Endothelial cell (in vitro differentiated cells): ENCODE measurements at regions not wholly inside any gene's neighbourhood (a gene's known extent, or its start where the extent isn't known, plus 50 kb on each side); places are given as distances from the start of the nearest gene placed in this dataset.

Experiments used
- DNase-seq: peaks from one replicate; pipeline ENCODE4 v3.0.0; 2021; ENCODE audit warnings: low spot score
- H3K27ac Mint-ChIP-seq: one replicate; pipeline ENCODE4 v1.8.0; 2021; ENCODE audit warnings: mixed read lengths, inconsistent platforms; ENCODE audit not compliant: unreplicated experiment
- H3K27me3 Mint-ChIP-seq: one replicate; pipeline ENCODE4 v1.8.0; 2021; ENCODE audit warnings: mild to moderate bottlenecking, moderate library complexity, mixed read lengths, inconsistent platforms; ENCODE audit not compliant: unreplicated experiment
- H3K36me3 Mint-ChIP-seq: one replicate; pipeline ENCODE4 v1.8.0; 2021; ENCODE audit warnings: mild to moderate bottlenecking, low read depth, mixed read lengths, inconsistent platforms; ENCODE audit not compliant: unreplicated experiment
- H3K4me1 Mint-ChIP-seq: one replicate; pipeline ENCODE4 v1.8.0; 2021; ENCODE audit warnings: mild to moderate bottlenecking, mixed read lengths, inconsistent platforms; ENCODE audit not compliant: unreplicated experiment
- H3K4me3 Mint-ChIP-seq: one replicate; pipeline ENCODE4 v1.8.0; 2021; ENCODE audit warnings: mild to moderate bottlenecking, mixed read lengths, inconsistent platforms; ENCODE audit not compliant: unreplicated experiment
- H3K9me3 Mint-ChIP-seq: one replicate; pipeline ENCODE4 v1.8.0; 2021; ENCODE audit warnings: mixed read lengths, inconsistent platforms; ENCODE audit not compliant: unreplicated experiment
- TF ChIP-seq, protein P1 (sequence below): fragments of 200-600 bp; sonication (generic); IDR thresholded peaks from one replicate; pipeline ENCODE4 v1.5.0; 2021; ENCODE audit warnings: antibody characterized with exemption; ENCODE audit not compliant: unreplicated experiment

DNA sequence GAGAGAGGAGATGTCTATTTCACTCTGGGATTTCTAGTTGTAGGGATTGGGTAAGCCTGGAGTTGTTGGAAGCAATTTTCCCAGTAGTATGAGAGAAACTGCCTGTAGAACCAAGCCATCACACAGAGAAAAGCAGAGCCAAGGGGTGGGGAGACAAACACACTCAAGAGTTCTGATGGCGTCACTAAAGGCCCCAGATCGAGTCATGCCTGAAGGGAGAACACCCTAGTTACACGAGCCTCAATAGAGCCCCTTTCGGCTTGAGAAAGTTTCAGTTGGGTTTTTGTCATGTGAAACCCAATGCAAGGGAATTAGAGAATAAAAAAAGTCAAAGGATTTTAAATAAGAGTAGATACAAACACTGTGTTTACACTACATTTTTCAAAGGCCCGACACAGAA lies 66.1 kb upstream of the PFN2 start:
- Mint-ChIP-seq H3K27ac (no peak overlapping the region), H3K4me1 (no peaks in the 10 kb centered on the region), H3K27me3 (peaks cover 2% of the 10 kb centered on the region), H3K36me3 (no peaks in the 10 kb centered on the region), H3K4me3 (no peak overlapping the region), H3K9me3 (no peaks in the 10 kb centered on the region)
- DNase-seq, result no peak
- TF ChIP-seq, protein P1, sequence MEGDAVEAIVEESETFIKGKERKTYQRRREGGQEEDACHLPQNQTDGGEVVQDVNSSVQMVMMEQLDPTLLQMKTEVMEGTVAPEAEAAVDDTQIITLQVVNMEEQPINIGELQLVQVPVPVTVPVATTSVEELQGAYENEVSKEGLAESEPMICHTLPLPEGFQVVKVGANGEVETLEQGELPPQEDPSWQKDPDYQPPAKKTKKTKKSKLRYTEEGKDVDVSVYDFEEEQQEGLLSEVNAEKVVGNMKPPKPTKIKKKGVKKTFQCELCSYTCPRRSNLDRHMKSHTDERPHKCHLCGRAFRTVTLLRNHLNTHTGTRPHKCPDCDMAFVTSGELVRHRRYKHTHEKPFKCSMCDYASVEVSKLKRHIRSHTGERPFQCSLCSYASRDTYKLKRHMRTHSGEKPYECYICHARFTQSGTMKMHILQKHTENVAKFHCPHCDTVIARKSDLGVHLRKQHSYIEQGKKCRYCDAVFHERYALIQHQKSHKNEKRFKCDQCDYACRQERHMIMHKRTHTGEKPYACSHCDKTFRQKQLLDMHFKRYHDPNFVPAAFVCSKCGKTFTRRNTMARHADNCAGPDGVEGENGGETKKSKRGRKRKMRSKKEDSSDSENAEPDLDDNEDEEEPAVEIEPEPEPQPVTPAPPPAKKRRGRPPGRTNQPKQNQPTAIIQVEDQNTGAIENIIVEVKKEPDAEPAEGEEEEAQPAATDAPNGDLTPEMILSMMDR, result no peak

GRCh38 chr3:150035910-150036612 lies 65.4 kb upstream of the PFN2 start:
- H3K9me3 Mint-ChIP-seq, result no peaks in the 10 kb centered on the region
- H3K27ac Mint-ChIP-seq, result no peak overlapping the region
- H3K27me3 Mint-ChIP-seq, result peaks cover 2% of the 10 kb centered on the region
- no peak overlapping the region for H3K4me3 Mint-ChIP-seq
- DNase-seq, result no peak
- TF ChIP-seq, protein P1, result no peak
- no peaks in the 10 kb centered on the region for H3K4me1 Mint-ChIP-seq
- H3K36me3 Mint-ChIP-seq, result no peaks in the 10 kb centered on the region

DNA sequence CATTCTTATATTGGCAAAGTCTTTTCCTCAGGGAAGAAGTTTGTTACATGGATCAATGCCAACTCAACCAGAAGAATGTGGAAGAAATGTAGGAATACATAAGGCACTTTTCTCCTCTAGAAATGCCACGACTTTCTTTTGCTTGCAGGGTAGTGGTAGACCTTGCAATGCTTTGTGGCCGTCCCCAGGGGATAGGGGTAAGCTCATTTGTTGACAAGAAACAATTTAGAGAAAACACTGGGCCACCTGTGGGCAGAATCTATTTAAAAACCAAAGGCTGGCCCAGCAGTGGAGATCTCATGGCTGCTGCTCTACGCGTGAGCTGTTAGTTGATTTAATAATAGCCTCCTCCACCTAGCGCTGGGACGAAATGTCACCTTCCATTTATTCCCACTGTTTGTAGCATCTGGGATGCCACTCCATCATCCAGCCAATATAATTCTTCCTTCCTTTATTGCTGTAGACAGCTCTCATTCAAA lies 64.6 kb upstream of the PFN2 start:
- no peaks in the 10 kb centered on the region for H3K36me3 Mint-ChIP-seq
- no peaks in the 10 kb centered on the region for H3K9me3 Mint-ChIP-seq
- no peaks in the 10 kb centered on the region for H3K4me1 Mint-ChIP-seq
- no peak overlapping the region for H3K4me3 Mint-ChIP-seq
- DNase-seq, result no peak
- no peak overlapping the region for H3K27ac Mint-ChIP-seq
- TF ChIP-seq, protein P1, result no peak
- H3K27me3 Mint-ChIP-seq, result peaks cover 2% of the 10 kb centered on the region

GRCh38 chr3:150033721-150034120 lies 63.0 kb upstream of the PFN2 start:
- H3K4me3 Mint-ChIP-seq, result no peak overlapping the region
- H3K4me1 Mint-ChIP-seq, result no peaks in the 10 kb centered on the region
- H3K27me3 Mint-ChIP-seq, result no peaks in the 10 kb centered on the region
- no peak for DNase-seq
- no peak overlapping the region for H3K27ac Mint-ChIP-seq
- no peaks in the 10 kb centered on the region for H3K36me3 Mint-ChIP-seq
- H3K9me3 Mint-ChIP-seq, result no peaks in the 10 kb centered on the region
- TF ChIP-seq, protein P1, result no peak

- no peak for DNase-seq
- no peaks in the 10 kb centered on the region for H3K27me3 Mint-ChIP-seq
- H3K4me3 Mint-ChIP-seq, result no peak overlapping the region
- TF ChIP-seq, protein P1, result no peak
- no peak overlapping the region for H3K27ac Mint-ChIP-seq
- no peaks in the 10 kb centered on the region for H3K36me3 Mint-ChIP-seq
- no peaks in the 10 kb centered on the region for H3K4me1 Mint-ChIP-seq
- H3K9me3 Mint-ChIP-seq, result no peaks in the 10 kb centered on the region
Measured at GRCh38 chr3:150030841-150031240, 60.1 kb upstream of the PFN2 start.
